HT-29 (cell line): ENCODE measurements at regions not wholly inside any gene's neighbourhood (a gene's known extent, or its start where the extent isn't known, plus 50 kb on each side); places are given as distances from the start of the nearest gene placed in this dataset.
A peak's percentile ranks its signal among the peaks of the same experiment; 100 is the strongest.
"Not testable (repeated sequence)": the region's sequence is repeated elsewhere in the genome, so short reads cannot be mapped to it uniquely, and the experiment has no call there.

Source experiments
- DNase-seq: peaks from one replicate; pipeline ENCODE4 v3.0.0-alpha.2; 2015; ENCODE audit warnings: low spot score

GRCh38 chr16:49940464-49941224 lies 84.4 kb upstream of the CNEP1R1 start:
- DNase-seq, result no peak

GRCh38 chr16:49944221-49944620 lies 80.8 kb upstream of the CNEP1R1 start:
- DNase-seq, result no peak

- DNase-seq, result peak; percentile 8
Observed at GRCh38 chr16:49947907-49948678, 76.9 kb upstream of the CNEP1R1 start.

- DNase-seq, result no peak
Observed at GRCh38 chr16:49951574-49952195, 73.3 kb upstream of the CNEP1R1 start.

GRCh38 chr16:49952386-49952785 lies 72.6 kb upstream of the CNEP1R1 start:
- DNase-seq, result no peak

- no peak for DNase-seq
Observed at GRCh38 chr16:49953090-49953489, 71.9 kb upstream of the CNEP1R1 start.

GRCh38 chr16:49955858-49956257 lies 69.2 kb upstream of the CNEP1R1 start:
- DNase-seq, result no peak

GRCh38 chr16:49956915-49957314 lies 68.1 kb upstream of the CNEP1R1 start:
- no peak for DNase-seq

- no peak for DNase-seq
Observed at GRCh38 chr16:49958448-49958847, 66.6 kb upstream of the CNEP1R1 start.

GRCh38 chr16:49959552-49960277 lies 65.3 kb upstream of the CNEP1R1 start:
- DNase-seq, result no peak

GRCh38 chr16:49961089-49961488 lies 63.9 kb upstream of the CNEP1R1 start:
- DNase-seq, result no peak

- DNase-seq, result not testable (repeated sequence)
Observed at GRCh38 chr16:49962566-49962965, 62.5 kb upstream of the CNEP1R1 start.

GRCh38 chr16:49964316-49964715 lies 60.7 kb upstream of the CNEP1R1 start:
- no peak for DNase-seq

- no peak for DNase-seq
Observed at GRCh38 chr16:49964973-49965372, 60.1 kb upstream of the CNEP1R1 start.

GRCh38 chr16:49967012-49967559 lies 57.9 kb upstream of the CNEP1R1 start:
- DNase-seq, result no peak

GRCh38 chr16:49969091-49970030 lies 55.7 kb upstream of the CNEP1R1 start:
- no peak for DNase-seq

GRCh38 chr16:49970797-49971431 lies 54.1 kb upstream of the CNEP1R1 start:
- no peak for DNase-seq

GRCh38 chr16:49972280-49972679 lies 52.7 kb upstream of the CNEP1R1 start:
- DNase-seq, result no peak

- DNase-seq, result no peak
Observed at GRCh38 chr16:49972961-49973360, 52.1 kb upstream of the CNEP1R1 start.
